ENCODE measurements at regions not wholly inside any gene's neighbourhood (a gene's known extent, or its start where the extent isn't known, plus 50 kb on each side); places are given as distances from the start of the nearest gene placed in this dataset.

GRCh38 chr20:24257171-24257570, 212.3 kb upstream of the SYNDIG1 start:
- Histone ChIP-seq H3K4me3 (ENCODE audit: low read depth in 1 of 2, low read length in 2 of 2) (no peak overlapping the region), H3K4me1 (ENCODE audit: control insufficient read depth in 2 of 2, insufficient read depth in 2 of 2, low read length in 1 of 2) (no peaks in the 10 kb centered on the region), H3K36me3 (ENCODE audit: control insufficient read depth in 2 of 2, insufficient read depth in 2 of 2, low read length in 1 of 2) (no peaks in the 10 kb centered on the region), H3K27ac (ENCODE audit: low read depth in 2 of 2, low read length in 1 of 2) (no peak overlapping the region), H3K27me3 (ENCODE audit: control insufficient read depth in 1 of 2, insufficient read depth in 2 of 2, low read length in 2 of 2) (no peaks in the 10 kb centered on the region), H3K9me3 (ENCODE audit: control insufficient read depth in 2 of 2, insufficient read depth in 1 of 2, low read depth in 1 of 2, low read length in 1 of 2) (no peaks in the 10 kb centered on the region)
- 93 to 95% methylated on average over 3 of the region's 3 CpGs for WGBS, 2 donors

GRCh38 chr20:24256307-24256706, 213.1 kb upstream of the SYNDIG1 start:
- Histone ChIP-seq H3K4me1 (ENCODE audit: control insufficient read depth in 2 of 2, insufficient read depth in 2 of 2, low read length in 1 of 2) (no peaks in the 10 kb centered on the region), H3K27me3 (ENCODE audit: control insufficient read depth in 1 of 2, insufficient read depth in 2 of 2, low read length in 2 of 2) (no peaks in the 10 kb centered on the region), H3K9me3 (ENCODE audit: control insufficient read depth in 2 of 2, insufficient read depth in 1 of 2, low read depth in 1 of 2, low read length in 1 of 2) (no peaks in the 10 kb centered on the region), H3K4me3 (ENCODE audit: low read depth in 1 of 2, low read length in 2 of 2) (no peak overlapping the region), H3K36me3 (ENCODE audit: control insufficient read depth in 2 of 2, insufficient read depth in 2 of 2, low read length in 1 of 2) (no peaks in the 10 kb centered on the region), H3K27ac (ENCODE audit: low read depth in 2 of 2, low read length in 1 of 2) (no peak overlapping the region)
- 87 to 88% methylated on average over 9 of the region's 9 CpGs for WGBS, 2 donors

GRCh38 chr20:24254480-24254879, 214.9 kb upstream of the SYNDIG1 start:
- Histone ChIP-seq H3K27me3 (ENCODE audit: control insufficient read depth in 1 of 2, insufficient read depth in 2 of 2, low read length in 2 of 2) (no peaks in the 10 kb centered on the region), H3K27ac (ENCODE audit: low read depth in 2 of 2, low read length in 1 of 2) (no peak overlapping the region), H3K9me3 (ENCODE audit: control insufficient read depth in 2 of 2, insufficient read depth in 1 of 2, low read depth in 1 of 2, low read length in 1 of 2) (no peaks in the 10 kb centered on the region), H3K36me3 (ENCODE audit: control insufficient read depth in 2 of 2, insufficient read depth in 2 of 2, low read length in 1 of 2) (no peaks in the 10 kb centered on the region), H3K4me1 (ENCODE audit: control insufficient read depth in 2 of 2, insufficient read depth in 2 of 2, low read length in 1 of 2) (no peaks in the 10 kb centered on the region), H3K4me3 (ENCODE audit: low read depth in 1 of 2, low read length in 2 of 2) (no peak overlapping the region)
- WGBS, 2 donors = 82 to 86% methylated on average over 3 of the region's 3 CpGs

- H3K36me3 ChIP-seq (ENCODE audit: control insufficient read depth in 2 of 2, insufficient read depth in 2 of 2, low read length in 1 of 2) = no peaks in the 10 kb centered on the region
Observed at GRCh38 chr20:24253321-24253720, 216.1 kb upstream of the SYNDIG1 start.

GRCh38 chr20:24245094-24245493, 224.3 kb upstream of the SYNDIG1 start:
- no peaks in the 10 kb centered on the region for H3K9me3 ChIP-seq (ENCODE audit: control insufficient read depth in 2 of 2, insufficient read depth in 1 of 2, low read depth in 1 of 2, low read length in 1 of 2)
- H3K4me1 ChIP-seq (ENCODE audit: control insufficient read depth in 2 of 2, insufficient read depth in 2 of 2, low read length in 1 of 2) = no peaks in the 10 kb centered on the region
- H3K4me3 ChIP-seq (ENCODE audit: low read depth in 1 of 2, low read length in 2 of 2) = no peak overlapping the region
- H3K36me3 ChIP-seq (ENCODE audit: control insufficient read depth in 2 of 2, insufficient read depth in 2 of 2, low read length in 1 of 2) = no peaks in the 10 kb centered on the region
- 63 to 72% methylated on average over 2 of the region's 2 CpGs for WGBS, 2 donors
- H3K27ac ChIP-seq (ENCODE audit: low read depth in 2 of 2, low read length in 1 of 2) = no peak overlapping the region
- H3K27me3 ChIP-seq (ENCODE audit: control insufficient read depth in 1 of 2, insufficient read depth in 2 of 2, low read length in 2 of 2) = no peaks in the 10 kb centered on the region

More at GRCh38 chr20:24253321-24253720, 216.1 kb upstream of the SYNDIG1 start:
- Histone ChIP-seq H3K27ac (ENCODE audit: low read depth in 2 of 2, low read length in 1 of 2) (no peak overlapping the region), H3K9me3 (ENCODE audit: control insufficient read depth in 2 of 2, insufficient read depth in 1 of 2, low read depth in 1 of 2, low read length in 1 of 2) (no peaks in the 10 kb centered on the region), H3K4me1 (ENCODE audit: control insufficient read depth in 2 of 2, insufficient read depth in 2 of 2, low read length in 1 of 2) (no peaks in the 10 kb centered on the region), H3K27me3 (ENCODE audit: control insufficient read depth in 1 of 2, insufficient read depth in 2 of 2, low read length in 2 of 2) (no peaks in the 10 kb centered on the region), H3K4me3 (ENCODE audit: low read depth in 1 of 2, low read length in 2 of 2) (no peak overlapping the region)
- WGBS, 2 donors = 61 to 64% methylated on average over 6 of the region's 6 CpGs

GRCh38 chr20:24242763-24243162, 226.7 kb upstream of the SYNDIG1 start:
- no peaks in the 10 kb centered on the region for H3K27me3 ChIP-seq (ENCODE audit: control insufficient read depth in 1 of 2, insufficient read depth in 2 of 2, low read length in 2 of 2)
- no peaks in the 10 kb centered on the region for H3K4me1 ChIP-seq (ENCODE audit: control insufficient read depth in 2 of 2, insufficient read depth in 2 of 2, low read length in 1 of 2)
- no peak overlapping the region for H3K27ac ChIP-seq (ENCODE audit: low read depth in 2 of 2, low read length in 1 of 2)
- 83 to 85% methylated on average over 4 of the region's 4 CpGs for WGBS, 2 donors
- no peaks in the 10 kb centered on the region for H3K9me3 ChIP-seq (ENCODE audit: control insufficient read depth in 2 of 2, insufficient read depth in 1 of 2, low read depth in 1 of 2, low read length in 1 of 2)
- no peak overlapping the region for H3K4me3 ChIP-seq (ENCODE audit: low read depth in 1 of 2, low read length in 2 of 2)
- no peaks in the 10 kb centered on the region for H3K36me3 ChIP-seq (ENCODE audit: control insufficient read depth in 2 of 2, insufficient read depth in 2 of 2, low read length in 1 of 2)

GRCh38 chr20:24241466-24241865, 228.0 kb upstream of the SYNDIG1 start:
- Histone ChIP-seq H3K36me3 (ENCODE audit: control insufficient read depth in 2 of 2, insufficient read depth in 2 of 2, low read length in 1 of 2) (no peaks in the 10 kb centered on the region), H3K27ac (ENCODE audit: low read depth in 2 of 2, low read length in 1 of 2) (no peak overlapping the region), H3K9me3 (ENCODE audit: control insufficient read depth in 2 of 2, insufficient read depth in 1 of 2, low read depth in 1 of 2, low read length in 1 of 2) (no peaks in the 10 kb centered on the region), H3K4me3 (ENCODE audit: low read depth in 1 of 2, low read length in 2 of 2) (no peak overlapping the region), H3K27me3 (ENCODE audit: control insufficient read depth in 1 of 2, insufficient read depth in 2 of 2, low read length in 2 of 2) (no peaks in the 10 kb centered on the region), H3K4me1 (ENCODE audit: control insufficient read depth in 2 of 2, insufficient read depth in 2 of 2, low read length in 1 of 2) (no peaks in the 10 kb centered on the region)
- 92 to 93% methylated on average over 7 of the region's 7 CpGs for WGBS, 2 donors

GRCh38 chr20:24236963-24237362, 232.5 kb upstream of the SYNDIG1 start:
- no peaks in the 10 kb centered on the region for H3K9me3 ChIP-seq (ENCODE audit: control insufficient read depth in 2 of 2, insufficient read depth in 1 of 2, low read depth in 1 of 2, low read length in 1 of 2)
- 72 to 88% methylated on average over 3 of the region's 3 CpGs for WGBS, 2 donors
- no peak overlapping the region for H3K4me3 ChIP-seq (ENCODE audit: low read depth in 1 of 2, low read length in 2 of 2)
- H3K36me3 ChIP-seq (ENCODE audit: control insufficient read depth in 2 of 2, insufficient read depth in 2 of 2, low read length in 1 of 2) = no peaks in the 10 kb centered on the region
- H3K27ac ChIP-seq (ENCODE audit: low read depth in 2 of 2, low read length in 1 of 2) = no peak overlapping the region
- H3K4me1 ChIP-seq (ENCODE audit: control insufficient read depth in 2 of 2, insufficient read depth in 2 of 2, low read length in 1 of 2) = no peaks in the 10 kb centered on the region
- H3K27me3 ChIP-seq (ENCODE audit: control insufficient read depth in 1 of 2, insufficient read depth in 2 of 2, low read length in 2 of 2) = no peaks in the 10 kb centered on the region

GRCh38 chr20:24236201-24236600, 233.2 kb upstream of the SYNDIG1 start:
- Histone ChIP-seq H3K9me3 (ENCODE audit: control insufficient read depth in 2 of 2, insufficient read depth in 1 of 2, low read depth in 1 of 2, low read length in 1 of 2) (no peaks in the 10 kb centered on the region), H3K36me3 (ENCODE audit: control insufficient read depth in 2 of 2, insufficient read depth in 2 of 2, low read length in 1 of 2) (no peaks in the 10 kb centered on the region), H3K4me3 (ENCODE audit: low read depth in 1 of 2, low read length in 2 of 2) (no peak overlapping the region), H3K4me1 (ENCODE audit: control insufficient read depth in 2 of 2, insufficient read depth in 2 of 2, low read length in 1 of 2) (no peaks in the 10 kb centered on the region), H3K27ac (ENCODE audit: low read depth in 2 of 2, low read length in 1 of 2) (no peak overlapping the region), H3K27me3 (ENCODE audit: control insufficient read depth in 1 of 2, insufficient read depth in 2 of 2, low read length in 2 of 2) (no peaks in the 10 kb centered on the region)
- 41 to 47% methylated on average over 8 of the region's 8 CpGs for WGBS, 2 donors

- no peaks in the 10 kb centered on the region for H3K9me3 ChIP-seq (ENCODE audit: control insufficient read depth in 2 of 2, insufficient read depth in 1 of 2, low read depth in 1 of 2, low read length in 1 of 2)
- WGBS, 2 donors = 46 to 49% methylated on average over 14 of the region's 14 CpGs
- no peaks in the 10 kb centered on the region for H3K4me1 ChIP-seq (ENCODE audit: control insufficient read depth in 2 of 2, insufficient read depth in 2 of 2, low read length in 1 of 2)
- no peak overlapping the region for H3K27ac ChIP-seq (ENCODE audit: low read depth in 2 of 2, low read length in 1 of 2)
- H3K36me3 ChIP-seq (ENCODE audit: control insufficient read depth in 2 of 2, insufficient read depth in 2 of 2, low read length in 1 of 2) = no peaks in the 10 kb centered on the region
- no peaks in the 10 kb centered on the region for H3K27me3 ChIP-seq (ENCODE audit: control insufficient read depth in 1 of 2, insufficient read depth in 2 of 2, low read length in 2 of 2)
- no peak overlapping the region for H3K4me3 ChIP-seq (ENCODE audit: low read depth in 1 of 2, low read length in 2 of 2)
Observed at GRCh38 chr20:24235296-24236175, 233.9 kb upstream of the SYNDIG1 start.
